ENCODE measurements at regions not wholly inside any gene's neighbourhood (a gene's known extent, or its start where the extent isn't known, plus 50 kb on each side); places are given as distances from the start of the nearest gene placed in this dataset.

- TF ChIP-seq, protein P1, sequence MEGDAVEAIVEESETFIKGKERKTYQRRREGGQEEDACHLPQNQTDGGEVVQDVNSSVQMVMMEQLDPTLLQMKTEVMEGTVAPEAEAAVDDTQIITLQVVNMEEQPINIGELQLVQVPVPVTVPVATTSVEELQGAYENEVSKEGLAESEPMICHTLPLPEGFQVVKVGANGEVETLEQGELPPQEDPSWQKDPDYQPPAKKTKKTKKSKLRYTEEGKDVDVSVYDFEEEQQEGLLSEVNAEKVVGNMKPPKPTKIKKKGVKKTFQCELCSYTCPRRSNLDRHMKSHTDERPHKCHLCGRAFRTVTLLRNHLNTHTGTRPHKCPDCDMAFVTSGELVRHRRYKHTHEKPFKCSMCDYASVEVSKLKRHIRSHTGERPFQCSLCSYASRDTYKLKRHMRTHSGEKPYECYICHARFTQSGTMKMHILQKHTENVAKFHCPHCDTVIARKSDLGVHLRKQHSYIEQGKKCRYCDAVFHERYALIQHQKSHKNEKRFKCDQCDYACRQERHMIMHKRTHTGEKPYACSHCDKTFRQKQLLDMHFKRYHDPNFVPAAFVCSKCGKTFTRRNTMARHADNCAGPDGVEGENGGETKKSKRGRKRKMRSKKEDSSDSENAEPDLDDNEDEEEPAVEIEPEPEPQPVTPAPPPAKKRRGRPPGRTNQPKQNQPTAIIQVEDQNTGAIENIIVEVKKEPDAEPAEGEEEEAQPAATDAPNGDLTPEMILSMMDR (IDR thresholded peaks at IDR 0.05), result no peak
- no peak for TF ChIP-seq ZFX (IDR thresholded peaks at IDR 0.05; ENCODE audit: borderline replicate concordance)
Observed at GRCh38 chr2:15737314-15738224, 145.9 kb downstream of the DDX1 start.

Measured in 22Rv1 (cell line).